Fibroblast of skin of abdomen (primary cell): ENCODE measurements at regions not wholly inside any gene's neighbourhood (a gene's known extent, or its start where the extent isn't known, plus 50 kb on each side); places are given as distances from the start of the nearest gene placed in this dataset.

Experiments
- DNase-seq: peaks from one replicate; pipeline ENCODE4 v3.0.0-alpha.2; 2013

DNA sequence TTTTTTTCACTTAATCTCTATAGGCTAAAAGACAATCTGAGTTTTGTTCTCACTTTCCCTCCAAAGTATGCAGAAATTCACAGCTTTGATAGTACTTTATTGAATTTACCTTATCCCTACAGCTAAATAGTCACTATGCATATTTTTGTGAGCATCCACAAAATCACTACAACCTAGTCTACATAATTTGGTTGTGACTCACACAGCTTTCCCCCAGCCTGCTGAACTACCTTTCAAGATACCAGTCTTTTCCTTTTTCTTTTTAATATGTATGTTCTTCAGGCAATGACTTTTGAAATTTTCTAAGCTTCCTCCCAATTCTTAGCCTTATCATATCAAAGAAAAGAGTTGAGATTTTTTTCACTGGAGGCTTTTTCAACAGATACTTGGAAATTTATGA, 347.3 kb upstream of the CDH6 start:
- DNase-seq = no peak

DNA sequence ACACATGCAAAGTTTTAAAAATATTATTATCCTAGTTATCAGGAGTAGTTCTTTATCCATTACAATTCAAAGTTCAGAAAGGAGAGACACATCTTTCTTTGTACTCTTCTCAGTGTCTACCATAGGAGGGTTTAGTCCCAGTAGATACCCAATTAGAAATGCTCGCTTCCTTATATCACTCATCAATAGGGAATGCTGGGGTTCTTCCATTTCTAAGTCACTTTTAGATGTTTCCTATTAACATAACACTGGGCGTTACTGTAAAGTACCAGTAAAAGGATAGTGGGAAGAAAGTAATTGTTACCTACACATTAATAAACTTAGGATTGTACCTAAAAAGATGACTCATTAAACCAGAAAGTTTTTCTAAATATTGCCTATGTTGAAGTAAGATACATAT, 348.3 kb upstream of the CDH6 start:
- no peak for DNase-seq

DNA sequence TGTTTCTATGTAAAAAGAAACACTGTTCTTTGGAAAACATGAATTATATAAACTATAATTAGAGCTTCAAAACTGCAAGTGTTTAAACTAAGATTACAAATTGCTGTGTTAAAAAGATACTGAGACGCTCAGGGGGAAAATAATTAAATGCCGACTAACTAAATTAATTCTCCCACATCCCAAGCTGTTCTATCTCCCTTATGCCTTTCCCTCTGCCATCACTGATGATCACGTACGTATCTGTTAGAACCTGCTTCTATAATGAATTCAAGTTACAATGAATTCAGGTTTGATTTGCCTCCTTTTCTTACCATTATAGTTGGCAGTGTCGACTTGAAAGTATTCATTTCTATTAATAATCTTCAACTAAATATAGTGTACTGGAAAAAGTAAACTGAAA, 349.9 kb upstream of the CDH6 start:
- DNase-seq = no peak

DNA sequence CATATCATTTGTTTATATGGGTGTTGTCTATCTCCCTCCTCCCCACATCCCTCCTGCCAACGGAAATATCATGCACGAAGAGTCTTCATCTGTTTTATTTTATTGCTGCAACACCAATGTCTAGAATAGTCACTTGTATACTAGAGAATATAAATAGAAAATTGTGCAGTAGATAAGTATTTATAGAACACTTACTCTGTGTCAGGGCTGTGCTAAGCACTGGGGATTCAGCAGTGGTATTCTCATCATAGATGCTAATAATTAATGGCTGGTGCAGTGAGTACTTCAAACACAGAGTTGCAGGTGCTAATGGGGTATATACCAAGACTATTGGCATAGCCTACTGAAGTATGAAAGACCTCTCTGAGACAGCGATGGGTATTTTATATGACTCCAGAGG, 353.5 kb upstream of the CDH6 start:
- DNase-seq = no peak

DNA sequence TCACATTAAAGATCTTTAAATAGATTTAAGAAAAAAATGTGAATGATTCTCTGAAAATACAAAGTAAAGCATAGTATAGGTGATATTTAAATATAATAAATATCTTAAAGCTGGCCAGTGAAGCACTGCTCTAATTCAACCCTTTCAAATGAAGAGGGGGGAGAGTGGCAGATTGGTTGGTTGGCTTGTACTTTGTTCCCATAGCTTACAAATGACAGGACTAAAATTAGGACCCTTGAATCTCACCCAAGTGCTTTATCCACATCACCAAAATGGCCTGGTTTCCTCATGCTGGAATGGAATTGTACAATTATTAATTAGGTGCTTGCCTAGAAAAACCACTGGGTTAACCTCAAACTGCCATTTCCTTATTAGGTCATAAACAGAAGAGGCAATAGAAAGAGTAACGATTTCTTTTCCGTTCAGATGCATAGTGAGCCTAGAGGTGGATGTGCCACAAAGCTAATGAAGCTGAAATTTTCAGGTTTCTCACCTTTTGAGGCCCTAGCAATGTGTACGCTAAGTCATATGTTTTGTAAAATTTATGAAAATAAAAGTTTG, 354.5 kb upstream of the CDH6 start:
- no peak for DNase-seq

DNA sequence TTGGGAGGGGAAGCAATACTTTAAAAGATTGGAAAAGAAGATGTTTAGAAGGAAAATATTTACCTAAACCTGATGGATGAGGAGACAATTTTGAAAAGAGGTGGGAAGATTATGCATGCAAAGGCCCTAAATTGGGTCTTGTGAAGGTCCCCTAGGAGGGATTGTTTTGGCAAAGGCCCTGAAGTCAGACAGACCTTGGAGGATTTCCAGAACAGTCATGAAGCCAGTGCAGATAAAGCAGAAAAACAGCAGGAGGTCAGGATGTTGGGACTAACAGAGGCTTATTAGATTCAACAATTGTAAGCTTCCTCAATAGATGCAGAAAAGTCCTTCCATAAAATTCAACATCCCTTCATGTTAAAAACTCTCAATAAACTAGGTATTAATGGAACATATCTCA, 361.0 kb upstream of the CDH6 start:
- DNase-seq = no peak

DNA sequence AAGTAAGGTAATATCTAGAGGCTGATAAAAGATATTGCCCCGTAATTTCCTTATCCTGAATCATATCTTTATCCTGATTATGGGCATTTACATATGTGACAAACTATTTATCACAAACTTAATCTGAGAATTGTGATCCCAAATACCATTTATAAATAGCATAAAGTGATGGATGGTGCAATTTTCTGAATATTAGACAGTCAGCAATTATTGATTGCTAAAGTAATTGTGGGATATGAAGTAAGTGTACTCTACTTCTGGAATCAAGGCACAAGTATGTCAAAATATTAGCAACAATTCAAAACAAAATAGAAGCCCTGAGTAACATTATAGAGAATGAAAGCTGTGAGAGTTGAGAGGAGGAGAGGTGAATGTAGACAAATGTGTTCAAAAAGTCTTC, 361.9 kb upstream of the CDH6 start:
- no peak for DNase-seq

DNA sequence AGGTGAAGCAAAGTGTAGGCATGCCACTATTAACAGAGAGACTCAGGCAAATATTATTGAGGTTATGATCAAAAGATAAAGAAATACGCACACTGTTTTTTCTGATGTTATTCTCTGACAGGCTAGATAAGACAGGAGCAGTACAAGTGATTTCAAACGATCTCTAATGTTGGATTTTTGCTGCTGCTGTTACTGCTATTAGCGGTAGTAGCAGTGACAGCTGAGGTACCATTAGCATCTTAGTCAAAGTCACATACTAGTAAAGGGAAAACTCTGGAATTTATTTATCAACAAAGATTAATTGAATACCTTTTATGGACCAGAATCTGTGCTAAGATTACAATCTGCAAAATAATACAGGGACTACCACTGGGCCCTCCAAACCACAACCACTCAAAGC, 362.4 kb upstream of the CDH6 start:
- DNase-seq = no peak

DNA sequence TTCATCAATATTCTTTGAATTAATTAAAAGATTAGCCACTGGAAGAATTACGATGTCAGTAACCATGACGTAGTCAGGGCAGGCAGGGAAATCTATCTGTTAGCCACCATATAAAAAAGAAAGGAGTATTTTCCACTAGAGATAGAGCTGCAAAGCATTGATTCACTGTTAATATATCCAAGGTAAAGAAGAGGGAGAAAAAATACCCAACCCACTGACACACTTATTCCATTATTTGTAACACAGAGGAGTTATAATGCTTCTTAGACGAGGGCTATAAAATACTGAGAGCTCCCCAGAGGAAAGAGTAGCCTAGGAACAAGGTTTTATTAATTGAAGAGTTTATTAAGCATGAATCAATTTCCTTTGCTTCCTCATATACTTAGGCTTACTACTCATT, 382.2 kb upstream of the CDH6 start:
- DNase-seq = no peak

DNA sequence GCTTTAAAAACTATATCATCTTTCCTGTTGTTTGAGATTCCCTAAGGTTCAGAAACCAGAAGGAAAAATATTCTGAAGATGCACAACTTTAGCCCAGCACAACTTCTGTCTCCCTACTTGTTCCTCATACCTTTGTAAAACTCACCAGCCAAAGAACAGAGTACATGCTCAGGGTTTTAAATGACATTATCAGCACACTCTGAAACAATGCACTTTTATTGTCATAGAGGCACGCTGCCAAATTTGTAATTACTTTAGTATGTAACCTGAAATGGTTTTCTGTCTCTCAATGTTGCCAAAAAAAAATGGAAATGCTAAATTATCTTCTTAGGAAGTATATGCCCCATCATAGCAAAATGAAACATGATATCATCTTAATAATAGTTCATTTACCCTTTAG, 383.6 kb upstream of the CDH6 start:
- DNase-seq = no peak

DNA sequence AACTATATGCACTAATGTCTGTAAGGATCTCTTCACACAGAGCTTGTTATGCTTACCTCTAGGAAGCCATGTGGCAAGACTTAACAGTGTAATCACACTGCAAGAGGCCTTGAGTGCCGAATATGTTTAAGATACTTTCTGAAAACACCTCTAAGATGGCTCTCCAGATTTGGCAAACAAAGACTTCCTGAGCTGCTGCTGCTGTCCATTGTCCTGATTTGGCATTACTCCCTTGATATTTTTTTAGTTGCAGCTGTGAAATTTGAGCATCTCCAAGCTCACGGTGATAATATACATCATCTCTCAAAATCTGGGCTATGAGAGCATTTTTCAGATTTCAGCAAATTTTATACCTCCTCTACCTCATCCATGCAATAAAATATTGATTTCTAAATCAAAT, 384.5 kb upstream of the CDH6 start:
- DNase-seq = peak; percentile 6

DNA sequence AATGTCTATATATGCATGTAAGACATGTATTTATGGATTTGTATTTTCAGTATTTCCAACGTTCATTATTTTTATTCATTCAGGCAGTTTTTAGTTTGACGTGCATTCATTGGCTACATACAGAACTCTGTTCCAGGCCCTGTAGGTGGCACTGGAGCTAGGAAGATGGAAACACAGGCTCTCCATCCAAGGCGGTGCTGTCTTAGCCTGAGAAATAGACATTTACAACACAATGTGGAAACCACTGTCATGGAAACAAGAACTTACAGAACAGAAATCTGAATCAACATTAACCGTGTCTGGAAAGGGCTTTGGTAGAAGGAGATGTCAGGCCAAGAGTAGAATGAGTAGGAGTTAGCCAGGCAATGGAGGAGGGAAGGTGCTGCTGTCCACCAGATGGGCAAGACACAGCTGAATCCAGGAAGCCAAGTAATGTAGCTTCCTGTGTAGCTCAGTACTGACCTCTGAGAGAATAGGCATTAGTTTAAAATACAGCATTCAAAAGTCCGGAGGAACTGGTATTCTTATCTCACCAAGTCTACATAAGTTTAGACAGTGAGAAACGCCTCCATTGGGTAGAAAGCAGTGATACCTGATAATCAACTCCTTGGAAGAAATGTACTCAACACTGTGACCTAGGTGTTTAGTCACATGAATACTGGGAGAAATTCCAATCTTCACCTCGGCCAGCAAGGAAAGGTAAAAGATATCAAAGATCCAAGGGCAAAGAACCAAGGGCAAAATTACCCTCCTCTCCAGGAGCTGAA, 388.6 kb upstream of the CDH6 start:
- DNase-seq = peak; percentile 0

DNA sequence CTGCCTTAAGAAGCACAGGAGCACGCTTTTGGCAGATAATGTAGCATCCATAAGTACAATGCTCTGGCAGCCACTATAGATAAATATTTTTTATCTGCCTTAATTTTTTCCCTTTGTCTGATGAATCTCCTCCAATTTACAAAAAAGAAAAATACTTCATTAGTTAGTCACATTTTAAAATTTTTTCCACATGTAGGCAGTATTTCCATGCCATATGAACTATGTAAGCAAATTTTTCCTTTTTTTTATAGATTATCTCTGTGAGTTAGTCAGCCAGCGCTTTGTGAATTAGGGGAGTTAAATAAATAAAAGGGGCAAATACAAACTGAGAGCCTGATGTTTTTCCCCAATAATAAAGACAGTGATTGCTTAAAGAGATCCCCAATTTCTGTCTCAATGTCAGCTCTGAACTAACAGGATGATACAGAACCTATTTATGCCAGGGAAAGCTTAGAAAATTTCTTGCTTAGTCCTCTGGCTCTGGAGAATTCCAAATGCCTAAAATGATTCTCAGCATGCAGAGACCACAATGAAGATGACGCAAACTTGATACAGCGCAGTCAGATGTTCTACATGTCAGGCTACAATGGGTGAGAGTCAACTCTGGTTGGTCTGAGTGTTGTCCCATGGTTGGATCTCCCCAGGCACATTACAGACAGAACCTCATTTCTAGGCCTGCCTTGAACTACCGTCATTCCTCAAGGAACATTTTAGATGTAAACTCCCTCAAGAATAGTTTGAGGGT, 390.4 kb upstream of the CDH6 start:
- DNase-seq = peak; percentile 22

DNA sequence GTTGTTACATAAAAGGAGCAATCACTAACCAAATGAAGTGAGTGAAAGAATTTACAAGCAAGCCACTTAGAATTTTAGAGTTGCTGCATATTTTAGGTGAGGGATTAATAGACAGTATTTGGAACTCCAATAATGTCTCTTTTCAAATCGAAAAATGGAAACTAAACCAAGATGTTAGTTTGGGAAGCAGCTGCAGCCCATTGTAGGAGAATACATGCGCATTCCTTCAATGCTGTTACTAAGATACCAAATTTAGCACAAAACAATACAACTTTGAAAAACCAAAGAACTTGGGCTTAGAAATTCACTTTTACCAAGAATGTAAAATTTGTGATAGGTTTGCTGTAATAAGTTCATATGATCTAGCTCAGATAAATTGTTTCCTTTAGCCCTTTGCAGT, 411.8 kb upstream of the CDH6 start:
- DNase-seq = no peak

DNA sequence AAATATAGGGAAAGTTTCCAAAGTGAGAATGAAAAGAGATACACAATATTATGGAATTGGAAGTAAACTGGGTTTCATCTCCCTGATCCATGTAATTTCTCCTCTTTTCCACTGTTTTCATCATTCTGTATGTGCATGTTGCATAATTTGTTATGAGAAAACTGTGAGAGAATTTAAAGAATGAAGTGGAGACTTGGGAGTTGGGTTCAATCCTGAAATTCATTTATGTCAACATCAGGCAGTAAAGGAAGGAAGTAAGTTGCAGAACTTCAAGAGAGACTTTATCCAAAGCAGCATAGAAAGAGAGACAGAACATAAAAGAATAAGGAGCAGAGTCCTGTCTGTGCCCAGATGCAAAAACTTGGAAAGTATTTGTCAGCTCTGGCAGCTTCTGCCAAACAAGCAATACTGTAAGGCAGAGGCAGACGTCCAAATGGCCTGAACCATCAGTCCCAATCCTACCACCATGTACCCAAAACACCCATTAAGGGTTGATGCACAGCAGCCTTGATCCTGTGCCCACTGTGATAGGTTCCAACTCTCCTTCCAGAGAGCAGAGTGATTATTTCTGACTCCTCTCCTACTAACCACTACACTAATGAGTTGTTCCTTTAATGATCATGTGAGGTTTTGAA, 425.3 kb upstream of the CDH6 start:
- DNase-seq = peak; percentile 16

DNA sequence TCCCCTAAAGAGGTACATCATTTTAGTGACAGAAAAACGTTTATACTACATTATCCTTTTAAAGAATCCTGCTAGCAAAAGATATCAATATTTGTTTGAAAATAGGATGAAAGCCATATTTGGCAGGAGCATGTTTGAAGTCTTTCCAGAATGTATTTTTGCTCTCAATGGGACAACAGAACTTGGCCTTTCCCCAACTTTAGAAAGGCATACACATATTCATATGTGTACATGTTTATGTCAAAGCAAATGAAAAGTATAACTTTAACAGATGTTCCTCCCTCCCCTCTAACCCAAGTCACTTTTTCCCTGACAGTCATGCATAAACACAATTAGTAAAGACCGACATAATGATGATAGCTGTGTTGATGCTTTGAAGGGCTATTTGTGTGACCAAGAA, 427.8 kb upstream of the CDH6 start:
- DNase-seq = no peak

DNA sequence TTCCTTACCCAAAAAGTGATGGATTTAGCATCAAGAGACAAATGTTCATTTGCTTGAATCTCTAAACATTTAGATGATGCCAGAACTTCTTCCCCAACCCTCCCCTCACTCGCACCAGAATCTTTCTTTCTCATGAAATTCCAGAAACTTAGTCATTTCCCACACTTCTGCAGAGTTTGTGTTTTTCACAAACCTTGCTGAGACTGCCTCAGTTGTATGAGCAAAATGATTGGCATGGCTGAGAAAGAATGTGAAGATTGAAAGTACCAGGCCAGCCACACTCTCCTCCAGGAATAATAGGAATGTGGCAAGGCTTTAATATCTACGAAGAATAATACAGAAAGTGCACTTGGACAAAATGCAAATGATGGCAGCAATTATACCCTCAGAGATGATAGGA, 428.3 kb upstream of the CDH6 start:
- DNase-seq = peak; percentile 47

DNA sequence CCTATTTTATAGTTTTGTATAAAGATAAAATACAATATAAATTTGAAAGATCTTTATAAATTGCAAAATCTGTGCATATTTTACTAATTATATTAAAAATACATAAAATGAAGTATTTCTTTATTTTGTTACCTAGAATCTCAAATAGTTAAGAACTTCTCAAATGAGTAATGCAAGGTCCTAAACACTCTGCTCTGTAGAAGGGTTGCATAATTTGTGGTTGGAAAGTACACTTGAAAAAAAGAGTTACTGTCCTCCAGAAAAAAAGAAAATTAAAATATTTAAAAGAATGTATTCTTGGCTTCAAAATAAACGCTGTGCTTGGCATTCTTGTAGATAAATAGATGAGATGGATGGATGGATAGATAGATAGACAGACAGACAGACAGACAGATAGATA, 428.8 kb upstream of the CDH6 start:
- DNase-seq = peak; percentile 5

DNA sequence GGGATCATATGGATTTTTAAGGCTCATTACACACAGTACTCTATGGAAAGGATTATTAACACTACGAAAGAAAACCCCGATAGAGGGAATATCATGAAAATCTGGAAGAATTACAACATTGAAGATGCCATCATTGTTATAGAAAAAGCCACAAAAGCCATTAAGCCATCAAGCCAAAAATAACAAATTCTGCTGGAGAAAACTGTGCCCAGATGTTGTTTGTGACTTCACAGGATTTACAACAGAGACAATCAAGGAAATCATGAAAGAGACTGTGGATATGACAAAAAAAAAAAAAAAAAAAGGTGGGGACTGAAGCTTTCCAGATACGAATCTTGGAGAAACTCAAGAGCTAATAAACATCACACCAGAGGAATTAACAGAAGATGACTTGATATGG, 433.8 kb upstream of the CDH6 start:
- DNase-seq = no peak

DNA sequence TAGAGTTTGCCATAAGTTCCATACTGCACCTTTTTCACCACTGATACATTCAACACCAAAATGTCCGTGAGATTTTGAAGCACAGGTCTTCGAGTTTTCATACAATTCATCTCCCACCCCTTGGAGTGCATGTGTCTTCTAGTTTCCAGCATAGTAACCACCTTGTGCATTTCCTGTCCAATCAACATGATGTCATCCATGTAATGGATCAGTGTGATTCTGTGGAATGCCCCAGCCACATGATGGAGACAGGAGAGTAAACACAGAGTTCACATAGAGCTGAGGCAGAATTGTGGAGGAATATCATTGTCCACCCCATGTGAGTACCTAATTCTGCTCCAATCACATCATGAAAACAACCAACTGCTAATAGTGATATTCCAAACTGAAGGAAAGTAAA, 441.5 kb upstream of the CDH6 start:
- DNase-seq = no peak

DNA sequence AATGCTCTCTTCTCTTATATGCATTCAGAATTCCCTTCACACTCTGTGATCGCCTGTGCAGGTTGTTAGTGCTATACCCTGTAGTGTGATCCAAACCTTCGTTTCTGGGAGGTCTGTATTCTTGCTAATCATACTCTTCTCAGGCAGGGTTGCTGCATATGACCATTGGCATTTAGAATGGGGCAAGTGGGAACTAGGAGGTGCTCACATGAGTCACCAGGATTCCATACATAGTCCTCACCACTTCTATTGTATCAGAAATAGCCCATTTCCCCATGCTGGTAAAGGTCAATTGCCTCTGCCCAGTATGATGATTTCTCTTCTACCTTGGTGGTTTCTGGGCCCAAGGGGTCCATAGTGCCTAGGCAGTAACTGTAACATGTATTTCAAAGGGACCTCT, 443.5 kb upstream of the CDH6 start:
- DNase-seq = no peak

DNA sequence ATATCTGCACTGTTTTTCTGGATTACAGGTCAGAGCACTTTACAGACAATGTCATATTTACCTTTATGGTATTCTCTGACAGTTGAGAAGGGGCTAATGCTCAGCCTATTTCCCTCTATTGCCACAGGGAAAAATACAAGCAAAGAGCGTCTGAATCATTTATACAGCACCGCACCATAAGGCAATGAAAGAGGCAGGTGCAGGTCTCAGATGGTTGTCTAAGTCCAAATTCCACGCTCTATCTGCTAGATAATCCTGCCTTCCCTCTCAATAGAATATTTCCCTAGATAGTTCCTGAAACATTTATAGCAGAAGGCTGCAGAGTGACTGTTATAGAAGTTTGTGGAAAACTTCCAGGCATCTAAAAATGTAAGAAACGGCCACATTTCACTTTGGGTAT, 446.1 kb upstream of the CDH6 start:
- DNase-seq = no peak

DNA sequence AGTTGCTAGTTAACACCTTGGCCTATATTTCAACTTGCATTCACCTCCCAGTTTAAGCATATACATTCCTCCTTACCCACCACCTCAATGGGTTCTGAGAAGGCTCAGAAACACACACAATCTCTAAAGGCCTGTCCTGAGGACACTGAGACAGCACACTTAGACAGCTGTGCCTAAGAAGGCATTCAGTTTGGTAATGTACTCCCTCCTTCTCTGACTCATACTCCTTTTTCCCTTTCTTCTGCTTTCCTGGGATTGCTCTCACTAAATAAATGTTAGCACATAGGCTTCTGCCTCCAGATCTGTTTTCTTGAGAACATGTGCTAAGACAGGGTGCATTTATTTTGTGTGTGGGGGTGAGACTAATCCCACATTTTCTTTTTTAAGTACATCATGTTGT, 456.8 kb upstream of the CDH6 start:
- no peak for DNase-seq

DNA sequence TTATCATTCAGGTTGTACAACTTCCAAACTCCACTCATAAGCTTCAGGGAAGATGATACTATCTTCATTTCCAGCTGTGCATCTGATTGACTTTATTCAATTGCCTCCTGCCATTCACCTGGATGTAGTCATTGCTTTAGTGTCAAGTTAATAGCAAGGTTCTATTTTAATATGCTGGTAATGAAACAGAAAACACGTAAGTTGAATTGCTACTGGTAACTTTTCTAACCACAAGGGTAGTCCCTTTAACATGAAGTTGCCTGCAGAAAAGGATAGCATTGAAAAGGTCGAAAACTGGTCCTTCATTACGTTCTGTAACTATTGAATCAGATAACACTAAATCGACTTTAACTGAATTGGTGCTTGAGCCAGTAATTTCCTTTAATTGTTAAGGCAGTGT, 459.4 kb upstream of the CDH6 start:
- no peak for DNase-seq
